ENCODE measurements at regions not wholly inside any gene's neighbourhood (a gene's known extent, or its start where the extent isn't known, plus 50 kb on each side); places are given as distances from the start of the nearest gene placed in this dataset.

- H3K27ac ChIP-seq (ENCODE audit: low read depth in 2 of 2, low read length in 1 of 2): no peak overlapping the region
- H3K27me3 ChIP-seq (ENCODE audit: control insufficient read depth in 1 of 2, insufficient read depth in 2 of 2, low read length in 2 of 2): no peaks in the 10 kb centered on the region
- H3K9me3 ChIP-seq (ENCODE audit: control insufficient read depth in 2 of 2, insufficient read depth in 1 of 2, low read depth in 1 of 2, low read length in 1 of 2): peaks cover 0 to 11% of the 10 kb centered on the region in 2 donors
- no peaks in the 10 kb centered on the region for H3K4me1 ChIP-seq (ENCODE audit: control insufficient read depth in 2 of 2, insufficient read depth in 2 of 2, low read length in 1 of 2)
- 92 to 94% methylated on average over 11 of the region's 11 CpGs for WGBS, 2 donors
- no peak overlapping the region for H3K4me3 ChIP-seq (ENCODE audit: low read depth in 1 of 2, low read length in 2 of 2)
- no peaks in the 10 kb centered on the region for H3K36me3 ChIP-seq (ENCODE audit: control insufficient read depth in 2 of 2, insufficient read depth in 2 of 2, low read length in 1 of 2)
Observed at GRCh38 chr10:128852449-128852848, 614.6 kb upstream of the MGMT start.

GRCh38 chr10:128852902-128853301 is 614.1 kb upstream of the MGMT start:
- WGBS, 2 donors: 82 to 85% methylated on average over 6 of the region's 6 CpGs
- no peaks in the 10 kb centered on the region for H3K27me3 ChIP-seq (ENCODE audit: control insufficient read depth in 1 of 2, insufficient read depth in 2 of 2, low read length in 2 of 2)
- H3K36me3 ChIP-seq (ENCODE audit: control insufficient read depth in 2 of 2, insufficient read depth in 2 of 2, low read length in 1 of 2): no peaks in the 10 kb centered on the region
- H3K9me3 ChIP-seq (ENCODE audit: control insufficient read depth in 2 of 2, insufficient read depth in 1 of 2, low read depth in 1 of 2, low read length in 1 of 2): peaks cover 0 to 11% of the 10 kb centered on the region in 2 donors
- no peaks in the 10 kb centered on the region for H3K4me1 ChIP-seq (ENCODE audit: control insufficient read depth in 2 of 2, insufficient read depth in 2 of 2, low read length in 1 of 2)
- no peak overlapping the region for H3K4me3 ChIP-seq (ENCODE audit: low read depth in 1 of 2, low read length in 2 of 2)
- no peak overlapping the region for H3K27ac ChIP-seq (ENCODE audit: low read depth in 2 of 2, low read length in 1 of 2)

- 86 to 90% methylated on average over 8 of the region's 8 CpGs for WGBS, 2 donors
- Histone ChIP-seq H3K9me3 (ENCODE audit: control insufficient read depth in 2 of 2, insufficient read depth in 1 of 2, low read depth in 1 of 2, low read length in 1 of 2) (peaks cover 0 to 11% of the 10 kb centered on the region in 2 donors), H3K27ac (ENCODE audit: low read depth in 2 of 2, low read length in 1 of 2) (no peak overlapping the region), H3K4me1 (ENCODE audit: control insufficient read depth in 2 of 2, insufficient read depth in 2 of 2, low read length in 1 of 2) (no peaks in the 10 kb centered on the region), H3K4me3 (ENCODE audit: low read depth in 1 of 2, low read length in 2 of 2) (no peak overlapping the region), H3K36me3 (ENCODE audit: control insufficient read depth in 2 of 2, insufficient read depth in 2 of 2, low read length in 1 of 2) (no peaks in the 10 kb centered on the region), H3K27me3 (ENCODE audit: control insufficient read depth in 1 of 2, insufficient read depth in 2 of 2, low read length in 2 of 2) (no peaks in the 10 kb centered on the region)
Observed at GRCh38 chr10:128853537-128853936, 613.5 kb upstream of the MGMT start.

GRCh38 chr10:128854204-128854603 is 612.8 kb upstream of the MGMT start:
- Histone ChIP-seq H3K9me3 (ENCODE audit: control insufficient read depth in 2 of 2, insufficient read depth in 1 of 2, low read depth in 1 of 2, low read length in 1 of 2) (peaks cover 0 to 11% of the 10 kb centered on the region in 2 donors), H3K4me3 (ENCODE audit: low read depth in 1 of 2, low read length in 2 of 2) (no peak overlapping the region), H3K27ac (ENCODE audit: low read depth in 2 of 2, low read length in 1 of 2) (peak overlapping the region in 1 of 2 donors; percentile 2), H3K4me1 (ENCODE audit: control insufficient read depth in 2 of 2, insufficient read depth in 2 of 2, low read length in 1 of 2) (no peaks in the 10 kb centered on the region), H3K36me3 (ENCODE audit: control insufficient read depth in 2 of 2, insufficient read depth in 2 of 2, low read length in 1 of 2) (no peaks in the 10 kb centered on the region), H3K27me3 (ENCODE audit: control insufficient read depth in 1 of 2, insufficient read depth in 2 of 2, low read length in 2 of 2) (no peaks in the 10 kb centered on the region)
- 77 to 83% methylated on average over 1 of the region's 1 CpG for WGBS, 2 donors

- 15 to 17% methylated on average over 5 of the region's 5 CpGs for WGBS, 2 donors
- Histone ChIP-seq H3K4me1 (ENCODE audit: control insufficient read depth in 2 of 2, insufficient read depth in 2 of 2, low read length in 1 of 2) (no peaks in the 10 kb centered on the region), H3K27me3 (ENCODE audit: control insufficient read depth in 1 of 2, insufficient read depth in 2 of 2, low read length in 2 of 2) (no peaks in the 10 kb centered on the region), H3K9me3 (ENCODE audit: control insufficient read depth in 2 of 2, insufficient read depth in 1 of 2, low read depth in 1 of 2, low read length in 1 of 2) (peaks cover 0 to 11% of the 10 kb centered on the region in 2 donors), H3K4me3 (ENCODE audit: low read depth in 1 of 2, low read length in 2 of 2) (no peak overlapping the region), H3K27ac (ENCODE audit: low read depth in 2 of 2, low read length in 1 of 2) (no peak overlapping the region), H3K36me3 (ENCODE audit: control insufficient read depth in 2 of 2, insufficient read depth in 2 of 2, low read length in 1 of 2) (no peaks in the 10 kb centered on the region)
Observed at GRCh38 chr10:128854963-128855362, 612.1 kb upstream of the MGMT start.

GRCh38 chr10:128855618-128856428 is 611.2 kb upstream of the MGMT start:
- H3K27me3 ChIP-seq (ENCODE audit: control insufficient read depth in 1 of 2, insufficient read depth in 2 of 2, low read length in 2 of 2): no peaks in the 10 kb centered on the region
- H3K27ac ChIP-seq (ENCODE audit: low read depth in 2 of 2, low read length in 1 of 2): no peak overlapping the region
- 75 to 80% methylated on average over 14 of the region's 14 CpGs for WGBS, 2 donors
- peaks cover 0 to 15% of the 10 kb centered on the region in 2 donors for H3K9me3 ChIP-seq (ENCODE audit: control insufficient read depth in 2 of 2, insufficient read depth in 1 of 2, low read depth in 1 of 2, low read length in 1 of 2)
- H3K4me3 ChIP-seq (ENCODE audit: low read depth in 1 of 2, low read length in 2 of 2): no peak overlapping the region
- H3K36me3 ChIP-seq (ENCODE audit: control insufficient read depth in 2 of 2, insufficient read depth in 2 of 2, low read length in 1 of 2): no peaks in the 10 kb centered on the region
- no peaks in the 10 kb centered on the region for H3K4me1 ChIP-seq (ENCODE audit: control insufficient read depth in 2 of 2, insufficient read depth in 2 of 2, low read length in 1 of 2)

- Histone ChIP-seq H3K27me3 (ENCODE audit: control insufficient read depth in 1 of 2, insufficient read depth in 2 of 2, low read length in 2 of 2) (no peaks in the 10 kb centered on the region), H3K27ac (ENCODE audit: low read depth in 2 of 2, low read length in 1 of 2) (no peak overlapping the region), H3K4me1 (ENCODE audit: control insufficient read depth in 2 of 2, insufficient read depth in 2 of 2, low read length in 1 of 2) (no peaks in the 10 kb centered on the region), H3K36me3 (ENCODE audit: control insufficient read depth in 2 of 2, insufficient read depth in 2 of 2, low read length in 1 of 2) (no peaks in the 10 kb centered on the region), H3K9me3 (ENCODE audit: control insufficient read depth in 2 of 2, insufficient read depth in 1 of 2, low read depth in 1 of 2, low read length in 1 of 2) (peaks cover 1 to 23% of the 10 kb centered on the region in 2 donors), H3K4me3 (ENCODE audit: low read depth in 1 of 2, low read length in 2 of 2) (no peak overlapping the region)
- WGBS, 2 donors: 69 to 70% methylated on average over 8 of the region's 8 CpGs
Observed at GRCh38 chr10:128859738-128860386, 607.2 kb upstream of the MGMT start.

- Histone ChIP-seq H3K27ac (ENCODE audit: low read depth in 2 of 2, low read length in 1 of 2) (no peak overlapping the region), H3K27me3 (ENCODE audit: control insufficient read depth in 1 of 2, insufficient read depth in 2 of 2, low read length in 2 of 2) (no peaks in the 10 kb centered on the region), H3K9me3 (ENCODE audit: control insufficient read depth in 2 of 2, insufficient read depth in 1 of 2, low read depth in 1 of 2, low read length in 1 of 2) (peaks cover 3 to 22% of the 10 kb centered on the region in 2 donors), H3K36me3 (ENCODE audit: control insufficient read depth in 2 of 2, insufficient read depth in 2 of 2, low read length in 1 of 2) (no peaks in the 10 kb centered on the region), H3K4me3 (ENCODE audit: low read depth in 1 of 2, low read length in 2 of 2) (no peak overlapping the region), H3K4me1 (ENCODE audit: control insufficient read depth in 2 of 2, insufficient read depth in 2 of 2, low read length in 1 of 2) (no peaks in the 10 kb centered on the region)
- WGBS, 2 donors: 64 to 65% methylated on average over 9 of the region's 9 CpGs
Observed at GRCh38 chr10:128860574-128860973, 606.5 kb upstream of the MGMT start.

- no peaks in the 10 kb centered on the region for H3K36me3 ChIP-seq (ENCODE audit: control insufficient read depth in 2 of 2, insufficient read depth in 2 of 2, low read length in 1 of 2)
- H3K4me3 ChIP-seq (ENCODE audit: low read depth in 1 of 2, low read length in 2 of 2): no peak overlapping the region
- no peaks in the 10 kb centered on the region for H3K4me1 ChIP-seq (ENCODE audit: control insufficient read depth in 2 of 2, insufficient read depth in 2 of 2, low read length in 1 of 2)
- H3K27ac ChIP-seq (ENCODE audit: low read depth in 2 of 2, low read length in 1 of 2): no peak overlapping the region
- no peaks in the 10 kb centered on the region for H3K27me3 ChIP-seq (ENCODE audit: control insufficient read depth in 1 of 2, insufficient read depth in 2 of 2, low read length in 2 of 2)
- H3K9me3 ChIP-seq (ENCODE audit: control insufficient read depth in 2 of 2, insufficient read depth in 1 of 2, low read depth in 1 of 2, low read length in 1 of 2): peaks cover 3 to 19% of the 10 kb centered on the region in 2 donors
- 88 to 90% methylated on average over 15 of the region's 15 CpGs for WGBS, 2 donors
Observed at GRCh38 chr10:128861018-128861901, 605.8 kb upstream of the MGMT start.
